ENCODE measurements at regions not wholly inside any gene's neighbourhood (a gene's known extent, or its start where the extent isn't known, plus 50 kb on each side); places are given as distances from the start of the nearest gene placed in this dataset.

- Mint-ChIP-seq H3K9me3 (peaks cover 24% of the 10 kb centered on the region), H3K27ac (no peak overlapping the region), H3K27me3 (ENCODE audit: low read depth) (peaks cover 5% of the 10 kb centered on the region), H3K36me3 (ENCODE audit: low read depth) (no peaks in the 10 kb centered on the region), H3K4me1 (peaks cover 54% of the 10 kb centered on the region), H3K4me3 (no peak overlapping the region)
- TF ChIP-seq CTCF (IDR thresholded peaks at IDR 0.05; ENCODE audit: unreplicated experiment in 3 of 3): no peak
These were observed 425.4 kb downstream of the BCOR start for GRCh38 chrX:39672405-39672804.

GRCh38 chrX:39674490-39675161, 423.1 kb downstream of the BCOR start:
- Mint-ChIP-seq H3K4me1 (peaks cover 38% of the 10 kb centered on the region), H3K27me3 (ENCODE audit: low read depth) (peaks cover 5% of the 10 kb centered on the region), H3K4me3 (no peak overlapping the region), H3K9me3 (peaks cover 22% of the 10 kb centered on the region), H3K27ac (peak overlapping the region; percentile 49 to 95 (median 94)), H3K36me3 (ENCODE audit: low read depth) (no peaks in the 10 kb centered on the region)
- TF ChIP-seq CTCF (IDR thresholded peaks at IDR 0.05; ENCODE audit: unreplicated experiment in 3 of 3): no peak

- Mint-ChIP-seq H3K27ac (peak overlapping the region; percentile 49 to 95 (median 94)), H3K4me1 (peaks cover 37% of the 10 kb centered on the region), H3K27me3 (ENCODE audit: low read depth) (peaks cover 5% of the 10 kb centered on the region), H3K9me3 (peaks cover 22% of the 10 kb centered on the region), H3K36me3 (ENCODE audit: low read depth) (no peaks in the 10 kb centered on the region), H3K4me3 (peak overlapping the region in 1 of 3 experiments; percentile 29)
- TF ChIP-seq CTCF (IDR thresholded peaks at IDR 0.05; ENCODE audit: unreplicated experiment in 3 of 3): no peak
These were observed 422.6 kb downstream of the BCOR start for GRCh38 chrX:39675162-39675553.

- H3K9me3 Mint-ChIP-seq: peaks cover 22% of the 10 kb centered on the region
- TF ChIP-seq CTCF (IDR thresholded peaks at IDR 0.05; ENCODE audit: unreplicated experiment in 3 of 3): no peak
- peaks cover 37% of the 10 kb centered on the region for H3K4me1 Mint-ChIP-seq
- H3K27ac Mint-ChIP-seq: peak overlapping the region; percentile 49 to 95 (median 94)
- no peaks in the 10 kb centered on the region for H3K36me3 Mint-ChIP-seq (ENCODE audit: low read depth)
- peaks cover 3% of the 10 kb centered on the region for H3K27me3 Mint-ChIP-seq (ENCODE audit: low read depth)
- H3K4me3 Mint-ChIP-seq: peak overlapping the region in 1 of 3 experiments; percentile 29
These were observed 422.1 kb downstream of the BCOR start for GRCh38 chrX:39675619-39676018.

- Mint-ChIP-seq H3K36me3 (ENCODE audit: low read depth) (no peaks in the 10 kb centered on the region), H3K9me3 (peaks cover 25% of the 10 kb centered on the region), H3K4me3 (no peak overlapping the region), H3K27ac (peak overlapping the region in 2 of 3 experiments; percentile 94 to 95), H3K27me3 (ENCODE audit: low read depth) (no peaks in the 10 kb centered on the region), H3K4me1 (peaks cover 37% of the 10 kb centered on the region)
- no peak for TF ChIP-seq CTCF (IDR thresholded peaks at IDR 0.05; ENCODE audit: unreplicated experiment in 3 of 3)
These were observed 421.3 kb downstream of the BCOR start for GRCh38 chrX:39676434-39676833.

- TF ChIP-seq CTCF (IDR thresholded peaks at IDR 0.05; ENCODE audit: unreplicated experiment in 3 of 3): no peak
- Mint-ChIP-seq H3K4me3 (no peak overlapping the region), H3K4me1 (peaks cover 42% of the 10 kb centered on the region), H3K27me3 (ENCODE audit: low read depth) (no peaks in the 10 kb centered on the region), H3K9me3 (peaks cover 19% of the 10 kb centered on the region), H3K27ac (peak overlapping the region in 1 of 3 experiments; percentile 48), H3K36me3 (ENCODE audit: low read depth) (no peaks in the 10 kb centered on the region)
These were observed 420.2 kb downstream of the BCOR start for GRCh38 chrX:39677585-39677977.

All from nephron (organoid).